ENCODE measurements at regions not wholly inside any gene's neighbourhood (a gene's known extent, or its start where the extent isn't known, plus 50 kb on each side); places are given as distances from the start of the nearest gene placed in this dataset.

DNA sequence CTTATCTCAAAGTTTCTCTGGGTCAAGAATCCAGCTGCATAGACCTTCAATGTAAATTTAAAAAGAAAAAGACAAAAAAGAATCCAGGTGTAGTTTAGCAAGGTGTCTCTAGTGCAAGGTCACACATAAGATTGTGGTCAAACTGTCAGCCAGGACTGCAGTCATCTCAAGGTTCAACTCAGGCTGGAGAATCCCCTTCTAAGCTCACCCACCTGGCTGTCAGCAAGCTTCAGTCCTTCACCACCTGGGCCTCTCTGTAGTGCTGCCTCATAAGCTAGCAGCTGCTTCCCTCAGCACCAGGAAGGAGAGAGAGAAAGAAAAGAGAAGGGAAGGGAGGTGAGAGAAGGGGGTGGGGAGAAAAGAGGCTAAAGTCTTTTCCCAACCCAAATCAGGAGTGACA lies 146.7 kb downstream of the ACTL7B start:
- intact Hi-C loops (cut with micrococcal nuclease): no loop called here
- BruUV-seq (replicated peaks): no TSS peak

DNA sequence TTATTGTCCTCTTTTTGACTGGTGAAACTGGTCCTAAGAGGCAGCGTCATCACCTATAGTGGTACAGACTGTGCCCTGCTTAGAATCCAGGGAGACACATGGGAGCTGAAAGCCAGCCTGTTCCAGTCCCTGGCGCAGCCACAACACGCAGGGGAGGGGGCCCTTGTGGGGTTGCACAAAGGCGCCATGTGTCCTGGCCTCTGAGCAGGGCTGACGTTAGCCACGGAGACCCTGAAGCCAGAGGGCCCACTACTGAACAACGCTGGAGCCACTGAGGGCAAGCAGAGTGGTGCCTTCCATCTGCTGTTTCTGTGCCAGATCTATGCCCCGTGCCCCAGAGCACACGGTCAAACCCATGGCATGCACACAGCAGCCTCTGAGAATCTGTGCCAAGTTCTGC lies 147.3 kb downstream of the ACTL7B start:
- intact Hi-C loops (cut with micrococcal nuclease): no loop called here
- CTCF ChIA-PET: no interaction called here
- no peaks in the 10 kb centered on the region for H3K9me2 ChIP-seq (ENCODE audit: insufficient read depth)
- no peak overlapping the region for H2AFZ ChIP-seq (ENCODE audit: low read depth, low read length, poor library complexity, severe bottlenecking)
- POLR2A ChIA-PET: no interaction called here
- BruUV-seq (replicated peaks): no TSS peak
- no peak overlapping the region for H3K9ac ChIP-seq (ENCODE audit: low read length)
- TF ChIP-seq SP1 (IDR thresholded peaks at IDR 0.05; ENCODE audit: low read depth) (no peak), CBX3 (IDR thresholded peaks at IDR 0.05; ENCODE audit: low read depth) (no peak), JUND (IDR thresholded peaks at IDR 0.05) (no peak), SIN3A (IDR thresholded peaks at IDR 0.05; ENCODE audit: low read depth) (no peak), SRF (IDR thresholded peaks at IDR 0.05; ENCODE audit: low read depth) (no peak), FOSL1 (IDR thresholded peaks at IDR 0.05; ENCODE audit: low read depth) (no peak), RAD21 (IDR thresholded peaks at IDR 0.05; ENCODE audit: low read depth) (no peak), POLR2A (IDR thresholded peaks at IDR 0.05; ENCODE audit: borderline replicate concordance, extremely low read depth, insufficient read depth, insufficient read length) (no peak), EZH2 (IDR thresholded peaks at IDR 0.05) (no peak), EGR1 (IDR thresholded peaks at IDR 0.05; ENCODE audit: low read depth) (no peak), POLR2AphosphoS5 (IDR thresholded peaks at IDR 0.05; ENCODE audit: low read depth, low read length) (no peak), YY1 (IDR thresholded peaks at IDR 0.05; ENCODE audit: extremely low read depth, insufficient replicate concordance, low read depth, low read length) (no peak), ZNF274 (IDR thresholded peaks at IDR 0.05; ENCODE audit: low read depth, low read length) (no peak)
- TF ChIP-seq, protein P1, sequence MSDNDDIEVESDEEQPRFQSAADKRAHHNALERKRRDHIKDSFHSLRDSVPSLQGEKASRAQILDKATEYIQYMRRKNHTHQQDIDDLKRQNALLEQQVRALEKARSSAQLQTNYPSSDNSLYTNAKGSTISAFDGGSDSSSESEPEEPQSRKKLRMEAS (IDR thresholded peaks at IDR 0.05): no peak
- TF ChIP-seq, protein P2, sequence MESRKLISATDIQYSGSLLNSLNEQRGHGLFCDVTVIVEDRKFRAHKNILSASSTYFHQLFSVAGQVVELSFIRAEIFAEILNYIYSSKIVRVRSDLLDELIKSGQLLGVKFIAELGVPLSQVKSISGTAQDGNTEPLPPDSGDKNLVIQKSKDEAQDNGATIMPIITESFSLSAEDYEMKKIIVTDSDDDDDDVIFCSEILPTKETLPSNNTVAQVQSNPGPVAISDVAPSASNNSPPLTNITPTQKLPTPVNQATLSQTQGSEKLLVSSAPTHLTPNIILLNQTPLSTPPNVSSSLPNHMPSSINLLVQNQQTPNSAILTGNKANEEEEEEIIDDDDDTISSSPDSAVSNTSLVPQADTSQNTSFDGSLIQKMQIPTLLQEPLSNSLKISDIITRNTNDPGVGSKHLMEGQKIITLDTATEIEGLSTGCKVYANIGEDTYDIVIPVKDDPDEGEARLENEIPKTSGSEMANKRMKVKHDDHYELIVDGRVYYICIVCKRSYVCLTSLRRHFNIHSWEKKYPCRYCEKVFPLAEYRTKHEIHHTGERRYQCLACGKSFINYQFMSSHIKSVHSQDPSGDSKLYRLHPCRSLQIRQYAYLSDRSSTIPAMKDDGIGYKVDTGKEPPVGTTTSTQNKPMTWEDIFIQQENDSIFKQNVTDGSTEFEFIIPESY (IDR thresholded peaks at IDR 0.05; ENCODE audit: extremely low read depth, insufficient replicate concordance, low read length): no peak
- TF ChIP-seq, protein P3, sequence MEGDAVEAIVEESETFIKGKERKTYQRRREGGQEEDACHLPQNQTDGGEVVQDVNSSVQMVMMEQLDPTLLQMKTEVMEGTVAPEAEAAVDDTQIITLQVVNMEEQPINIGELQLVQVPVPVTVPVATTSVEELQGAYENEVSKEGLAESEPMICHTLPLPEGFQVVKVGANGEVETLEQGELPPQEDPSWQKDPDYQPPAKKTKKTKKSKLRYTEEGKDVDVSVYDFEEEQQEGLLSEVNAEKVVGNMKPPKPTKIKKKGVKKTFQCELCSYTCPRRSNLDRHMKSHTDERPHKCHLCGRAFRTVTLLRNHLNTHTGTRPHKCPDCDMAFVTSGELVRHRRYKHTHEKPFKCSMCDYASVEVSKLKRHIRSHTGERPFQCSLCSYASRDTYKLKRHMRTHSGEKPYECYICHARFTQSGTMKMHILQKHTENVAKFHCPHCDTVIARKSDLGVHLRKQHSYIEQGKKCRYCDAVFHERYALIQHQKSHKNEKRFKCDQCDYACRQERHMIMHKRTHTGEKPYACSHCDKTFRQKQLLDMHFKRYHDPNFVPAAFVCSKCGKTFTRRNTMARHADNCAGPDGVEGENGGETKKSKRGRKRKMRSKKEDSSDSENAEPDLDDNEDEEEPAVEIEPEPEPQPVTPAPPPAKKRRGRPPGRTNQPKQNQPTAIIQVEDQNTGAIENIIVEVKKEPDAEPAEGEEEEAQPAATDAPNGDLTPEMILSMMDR (IDR thresholded peaks at IDR 0.05 in 2 of 3, conservative IDR thresholded peaks at IDR 0.05 in 1 of 3; ENCODE audit: borderline replicate concordance in 1 of 3, insufficient read depth in 1 of 3, low read depth in 2 of 3, low read length in 2 of 3): no peak
- TF ChIP-seq, protein P4, sequence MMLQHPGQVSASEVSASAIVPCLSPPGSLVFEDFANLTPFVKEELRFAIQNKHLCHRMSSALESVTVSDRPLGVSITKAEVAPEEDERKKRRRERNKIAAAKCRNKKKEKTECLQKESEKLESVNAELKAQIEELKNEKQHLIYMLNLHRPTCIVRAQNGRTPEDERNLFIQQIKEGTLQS (IDR thresholded peaks at IDR 0.05): no peak
- no peaks in the 10 kb centered on the region for H3K36me3 ChIP-seq (ENCODE audit: control insufficient read depth in 1 of 2, insufficient read depth in 2 of 2, low read length in 2 of 2)
- H3K9me3 ChIP-seq (ENCODE audit: control insufficient read depth in 1 of 2, insufficient read depth in 1 of 2, low read depth in 1 of 2, low read length in 2 of 2): no peaks in the 10 kb centered on the region
- no peak overlapping the region for H3K27ac ChIP-seq (ENCODE audit: low read depth, low read length)
- no peaks in the 10 kb centered on the region for H3K27me3 ChIP-seq (ENCODE audit: insufficient read depth, low read length)
- no peak for ATAC-seq
- peaks cover 0 to 7% of the 10 kb centered on the region in 2 experiments; a peak in 1 of 4 replicates for H3K4me1 ChIP-seq (ENCODE audit: control insufficient read depth in 1 of 2, insufficient read depth in 2 of 2, low read length in 2 of 2)
- no peak overlapping the region for H3K4me3 ChIP-seq (replicated peaks in 1 of 2; ENCODE audit: low read depth in 1 of 2, low read length in 2 of 2)
- no peak overlapping the region for H3K4me2 ChIP-seq (ENCODE audit: low read length)
- no peak for DNase-seq (ENCODE audit: low read depth, low spot score)
- RAD21 ChIA-PET (ENCODE audit: low non-redundant PET in 1 of 2, low total read pairs in 2 of 2, uncharacterized antibody in 2 of 2, unreplicated experiment in 2 of 2): no interaction called here
- H4K20me1 ChIP-seq (ENCODE audit: insufficient read depth): no peaks in the 10 kb centered on the region
- no peaks in the 10 kb centered on the region for H3K79me2 ChIP-seq (ENCODE audit: insufficient read depth, low read length)

More for the DNA sequence above, 146.7 kb downstream of the ACTL7B start:
- Histone ChIP-seq H3K9ac (ENCODE audit: low read length) (no peak overlapping the region), H3K79me2 (ENCODE audit: insufficient read depth, low read length) (no peaks in the 10 kb centered on the region), H4K20me1 (ENCODE audit: insufficient read depth) (no peaks in the 10 kb centered on the region), H3K36me3 (ENCODE audit: control insufficient read depth in 1 of 2, insufficient read depth in 2 of 2, low read length in 2 of 2) (no peaks in the 10 kb centered on the region), H3K4me2 (ENCODE audit: low read length) (no peak overlapping the region), H3K27ac (ENCODE audit: low read depth, low read length) (no peak overlapping the region), H3K4me1 (ENCODE audit: control insufficient read depth in 1 of 2, insufficient read depth in 2 of 2, low read length in 2 of 2) (peaks cover 0 to 7% of the 10 kb centered on the region in 2 experiments; a peak in 1 of 4 replicates), H3K27me3 (ENCODE audit: insufficient read depth, low read length) (no peaks in the 10 kb centered on the region), H3K9me2 (ENCODE audit: insufficient read depth) (no peaks in the 10 kb centered on the region), H3K9me3 (ENCODE audit: control insufficient read depth in 1 of 2, insufficient read depth in 1 of 2, low read depth in 1 of 2, low read length in 2 of 2) (no peaks in the 10 kb centered on the region), H2AFZ (ENCODE audit: low read depth, low read length, poor library complexity, severe bottlenecking) (no peak overlapping the region), H3K4me3 (replicated peaks in 1 of 2; ENCODE audit: low read depth in 1 of 2, low read length in 2 of 2) (no peak overlapping the region)
- ATAC-seq: no peak
- ChIA-PET POLR2A (no interaction called here), CTCF (no interaction called here), RAD21 (ENCODE audit: low non-redundant PET in 1 of 2, low total read pairs in 2 of 2, uncharacterized antibody in 2 of 2, unreplicated experiment in 2 of 2) (no interaction called here)
- no peak for TF ChIP-seq EZH2 (IDR thresholded peaks at IDR 0.05)
- TF ChIP-seq TCF7L2 (IDR thresholded peaks at IDR 0.05; ENCODE audit: borderline replicate concordance, extremely low read depth, insufficient read depth, insufficient read length): no peak
- no peak for TF ChIP-seq SRF (IDR thresholded peaks at IDR 0.05; ENCODE audit: low read depth)
- no peak for TF ChIP-seq JUND (IDR thresholded peaks at IDR 0.05)
- TF ChIP-seq FOSL1 (IDR thresholded peaks at IDR 0.05; ENCODE audit: low read depth): no peak
- TF ChIP-seq CEBPB (IDR thresholded peaks at IDR 0.05; ENCODE audit: low read depth): no peak
- TF ChIP-seq RAD21 (IDR thresholded peaks at IDR 0.05; ENCODE audit: low read depth): no peak
- DNase-seq (ENCODE audit: low read depth, low spot score): no peak

All from HCT116 (cell line).